ENCODE measurements at regions not wholly inside any gene's neighbourhood (a gene's known extent, or its start where the extent isn't known, plus 50 kb on each side); places are given as distances from the start of the nearest gene placed in this dataset.

DNA sequence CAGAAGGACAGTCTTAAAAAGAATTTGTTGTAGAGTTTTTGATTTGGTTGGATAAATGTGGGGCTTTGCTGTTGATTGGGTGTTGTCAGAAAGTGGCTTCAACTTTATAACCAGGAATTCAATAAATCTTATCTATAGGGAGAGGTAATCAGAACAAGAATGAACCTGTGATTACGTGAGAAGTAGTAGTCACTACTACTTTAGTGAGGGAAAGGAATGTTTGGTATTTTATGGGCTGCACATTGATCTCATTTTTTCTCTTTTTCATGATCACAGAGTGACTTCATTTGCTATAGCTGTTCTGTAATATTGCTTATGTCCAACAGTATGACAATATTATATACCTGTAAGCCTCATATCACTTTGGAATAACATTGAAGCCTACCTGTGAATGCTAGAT is 485.2 kb upstream of the BCHE start:
- intact Hi-C loops (cut with DNase I) = no loop called here
- DNase-seq (no peak), ATAC-seq (no peak)
- TF ChIP-seq, protein P1, sequence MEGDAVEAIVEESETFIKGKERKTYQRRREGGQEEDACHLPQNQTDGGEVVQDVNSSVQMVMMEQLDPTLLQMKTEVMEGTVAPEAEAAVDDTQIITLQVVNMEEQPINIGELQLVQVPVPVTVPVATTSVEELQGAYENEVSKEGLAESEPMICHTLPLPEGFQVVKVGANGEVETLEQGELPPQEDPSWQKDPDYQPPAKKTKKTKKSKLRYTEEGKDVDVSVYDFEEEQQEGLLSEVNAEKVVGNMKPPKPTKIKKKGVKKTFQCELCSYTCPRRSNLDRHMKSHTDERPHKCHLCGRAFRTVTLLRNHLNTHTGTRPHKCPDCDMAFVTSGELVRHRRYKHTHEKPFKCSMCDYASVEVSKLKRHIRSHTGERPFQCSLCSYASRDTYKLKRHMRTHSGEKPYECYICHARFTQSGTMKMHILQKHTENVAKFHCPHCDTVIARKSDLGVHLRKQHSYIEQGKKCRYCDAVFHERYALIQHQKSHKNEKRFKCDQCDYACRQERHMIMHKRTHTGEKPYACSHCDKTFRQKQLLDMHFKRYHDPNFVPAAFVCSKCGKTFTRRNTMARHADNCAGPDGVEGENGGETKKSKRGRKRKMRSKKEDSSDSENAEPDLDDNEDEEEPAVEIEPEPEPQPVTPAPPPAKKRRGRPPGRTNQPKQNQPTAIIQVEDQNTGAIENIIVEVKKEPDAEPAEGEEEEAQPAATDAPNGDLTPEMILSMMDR (IDR thresholded peaks at IDR 0.05) = no peak
- Histone ChIP-seq H3K4me3 (no peak overlapping the region), H3K9me3 (no peaks in the 10 kb centered on the region), H3K36me3 (no peaks in the 10 kb centered on the region), H3K4me1 (no peaks in the 10 kb centered on the region), H3K27me3 (no peaks in the 10 kb centered on the region), H3K27ac (no peak overlapping the region)
- 39 to 47% methylated on average over 1 of the region's 1 CpG for WGBS, 2 donors

DNA sequence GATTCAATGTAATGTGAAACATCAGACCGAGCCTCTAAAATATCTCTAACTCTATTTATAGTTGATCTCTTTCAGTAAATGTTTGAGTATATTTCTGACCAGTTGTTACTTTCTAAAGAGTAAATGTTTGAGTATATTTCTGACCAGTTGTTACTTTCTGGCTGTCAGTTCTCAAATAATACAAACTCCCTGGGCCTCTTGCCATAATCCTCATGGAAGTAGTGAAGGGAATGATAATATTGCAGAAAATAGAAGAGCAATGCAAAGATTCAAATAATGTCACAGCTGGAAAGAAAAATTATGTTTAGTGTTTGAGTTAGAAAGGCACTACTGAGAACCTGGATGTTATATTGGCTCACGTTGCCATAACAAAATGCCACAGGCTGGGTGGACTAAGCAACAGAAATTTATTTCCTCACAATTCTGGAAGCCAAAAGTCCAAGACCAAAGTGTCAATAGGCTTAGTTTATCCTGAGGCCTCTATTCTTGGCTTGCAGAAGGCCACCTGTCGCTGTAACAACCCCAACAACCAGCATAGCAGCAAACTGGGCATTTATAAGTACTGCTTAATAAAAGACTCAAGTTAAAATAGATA is 470.6 kb upstream of the BCHE start:
- WGBS, 2 donors = 63 to 65% methylated on average over 3 of the region's 3 CpGs
- TF ChIP-seq, protein P1 (IDR thresholded peaks at IDR 0.05) = no peak
- no peaks in the 10 kb centered on the region for H3K27me3 ChIP-seq
- no peak overlapping the region for H3K4me3 ChIP-seq
- H3K27ac ChIP-seq = no peak overlapping the region
- DNase-seq (no peak), ATAC-seq (no peak)
- no peaks in the 10 kb centered on the region for H3K36me3 ChIP-seq
- H3K9me3 ChIP-seq = no peaks in the 10 kb centered on the region
- intact Hi-C loops (cut with DNase I) = no loop called here
- no peaks in the 10 kb centered on the region for H3K4me1 ChIP-seq

DNA sequence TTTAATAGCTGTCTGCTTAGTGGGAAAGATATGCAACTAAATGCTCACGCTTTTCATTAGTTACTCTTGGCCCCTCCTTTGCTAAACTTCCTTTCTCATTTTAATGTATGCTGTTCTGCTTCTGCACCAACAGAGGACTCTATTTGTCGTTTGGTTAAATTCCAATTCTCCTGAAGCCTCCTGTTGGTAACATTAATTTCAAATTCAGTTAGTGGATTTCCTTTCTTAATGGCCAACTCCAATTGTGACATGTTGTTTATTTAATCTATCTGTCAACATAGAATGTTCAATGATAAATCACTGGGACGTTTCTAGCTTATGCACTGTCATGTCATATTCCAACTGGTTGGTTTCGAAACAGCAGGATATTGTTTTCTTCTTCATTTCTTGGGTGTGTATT is 467.4 kb upstream of the BCHE start:
- Histone ChIP-seq H3K4me3 (no peak overlapping the region), H3K36me3 (no peaks in the 10 kb centered on the region), H3K27ac (no peak overlapping the region), H3K4me1 (no peaks in the 10 kb centered on the region), H3K9me3 (no peaks in the 10 kb centered on the region), H3K27me3 (no peaks in the 10 kb centered on the region)
- TF ChIP-seq, protein P1 (IDR thresholded peaks at IDR 0.05) = no peak
- ATAC-seq (no peak), DNase-seq (no peak)
- intact Hi-C loops (cut with DNase I) = no loop called here
- WGBS, 2 donors = 46 to 64% methylated on average over 4 of the region's 4 CpGs

DNA sequence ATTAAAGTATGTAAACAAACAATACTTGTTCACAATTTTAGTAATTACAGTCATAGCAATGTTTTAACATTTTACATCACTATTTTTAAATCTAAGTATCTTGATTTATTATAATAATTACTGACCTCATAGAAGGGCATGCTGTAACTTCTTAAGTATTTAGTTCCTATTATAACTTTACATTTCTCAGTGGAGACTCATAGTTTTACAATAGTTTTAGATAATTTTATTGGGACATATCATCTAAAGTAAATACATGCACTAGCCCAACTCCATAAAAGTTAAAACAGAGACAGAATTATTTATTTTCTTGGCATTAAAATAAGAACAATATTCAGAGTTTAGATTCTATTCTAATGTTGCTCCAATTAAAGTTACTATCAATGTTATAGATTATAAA is 466.5 kb upstream of the BCHE start:
- intact Hi-C loops (cut with DNase I) = no loop called here
- H3K36me3 ChIP-seq = no peaks in the 10 kb centered on the region
- no peak for ATAC-seq
- no peak overlapping the region for H3K4me3 ChIP-seq
- no peaks in the 10 kb centered on the region for H3K27me3 ChIP-seq
- H3K9me3 ChIP-seq = no peaks in the 10 kb centered on the region
- H3K4me1 ChIP-seq = no peaks in the 10 kb centered on the region
- TF ChIP-seq, protein P1 (IDR thresholded peaks at IDR 0.05) = no peak
- DNase-seq = no peak
- H3K27ac ChIP-seq = no peak overlapping the region
